ENCODE measurements at regions not wholly inside any gene's neighbourhood (a gene's known extent, or its start where the extent isn't known, plus 50 kb on each side); places are given as distances from the start of the nearest gene placed in this dataset.

GRCh38 chr2:5369510-5369909 is 322.7 kb upstream of the SOX11 start:
- TF ChIP-seq EZH2phosphoT487 (IDR thresholded peaks at IDR 0.05; ENCODE audit: borderline replicate concordance), result no peak
- no peak for TF ChIP-seq CTCF (conservative IDR thresholded peaks at IDR 0.05; ENCODE audit: low read length)
